ENCODE measurements at regions not wholly inside any gene's neighbourhood (a gene's known extent, or its start where the extent isn't known, plus 50 kb on each side); places are given as distances from the start of the nearest gene placed in this dataset.
"Not testable (repeated sequence)": the region's sequence is repeated elsewhere in the genome, so short reads cannot be mapped to it uniquely, and the experiment has no call there.

- DNase-seq (ENCODE audit: low read depth, low spot score): not testable (repeated sequence)
Measured at GRCh38 chr16:52104993-52105392, 441.9 kb downstream of the TOX3 start.

- no peak for DNase-seq (ENCODE audit: low read depth, low spot score)
Measured at GRCh38 chr16:52103791-52104190, 443.2 kb downstream of the TOX3 start.

GRCh38 chr16:52101246-52101645 is 445.7 kb downstream of the TOX3 start:
- no peak for DNase-seq (ENCODE audit: low read depth, low spot score)

GRCh38 chr16:52099382-52099781 is 447.6 kb downstream of the TOX3 start:
- no peak for DNase-seq (ENCODE audit: low read depth, low spot score)

- no peak for DNase-seq (ENCODE audit: low read depth, low spot score)
Measured at GRCh38 chr16:52095471-52095870, 451.5 kb downstream of the TOX3 start.

GRCh38 chr16:52092126-52092525 is 454.8 kb downstream of the TOX3 start:
- DNase-seq (ENCODE audit: low read depth, low spot score): no peak

GRCh38 chr16:52090080-52090479 is 456.9 kb downstream of the TOX3 start:
- no peak for DNase-seq (ENCODE audit: low read depth, low spot score)

- DNase-seq (ENCODE audit: low read depth, low spot score): no peak
Measured at GRCh38 chr16:52089476-52089875, 457.5 kb downstream of the TOX3 start.

- DNase-seq (ENCODE audit: low read depth, low spot score): no peak
Measured at GRCh38 chr16:52086901-52087300, 460.0 kb downstream of the TOX3 start.

- DNase-seq (ENCODE audit: low read depth, low spot score): no peak
Measured at GRCh38 chr16:52078716-52079655, 468.0 kb downstream of the TOX3 start.

- no peak for DNase-seq (ENCODE audit: low read depth, low spot score)
Measured at GRCh38 chr16:52077607-52078006, 469.3 kb downstream of the TOX3 start.

GRCh38 chr16:52076801-52077201 is 470.1 kb downstream of the TOX3 start:
- no peak for DNase-seq (ENCODE audit: low read depth, low spot score)

- no peak for DNase-seq (ENCODE audit: low read depth, low spot score)
Measured at GRCh38 chr16:52076332-52076731, 470.6 kb downstream of the TOX3 start.

GRCh38 chr16:52074133-52074532 is 472.8 kb downstream of the TOX3 start:
- no peak for DNase-seq (ENCODE audit: low read depth, low spot score)

- no peak for DNase-seq (ENCODE audit: low read depth, low spot score)
Measured at GRCh38 chr16:52073024-52073423, 473.9 kb downstream of the TOX3 start.

GRCh38 chr16:52071101-52071500 is 475.8 kb downstream of the TOX3 start:
- no peak for DNase-seq (ENCODE audit: low read depth, low spot score)

GRCh38 chr16:52070341-52071057 is 476.4 kb downstream of the TOX3 start:
- DNase-seq (ENCODE audit: low read depth, low spot score): no peak

GRCh38 chr16:52069866-52070265 is 477.1 kb downstream of the TOX3 start:
- DNase-seq (ENCODE audit: low read depth, low spot score): peak; percentile 7

- DNase-seq (ENCODE audit: low read depth, low spot score): peak; percentile 28
Measured at GRCh38 chr16:52068447-52069074, 478.4 kb downstream of the TOX3 start.

- DNase-seq (ENCODE audit: low read depth, low spot score): no peak
Measured at GRCh38 chr16:52066962-52067361, 480.0 kb downstream of the TOX3 start.

- no peak for DNase-seq (ENCODE audit: low read depth, low spot score)
Measured at GRCh38 chr16:52056259-52056658, 490.7 kb downstream of the TOX3 start.

- DNase-seq (ENCODE audit: low read depth, low spot score): no peak
Measured at GRCh38 chr16:52055381-52055780, 491.6 kb downstream of the TOX3 start.

Data from iPS DF 19.7 (cell line).